H9 (cell line): ENCODE measurements at regions not wholly inside any gene's neighbourhood (a gene's known extent, or its start where the extent isn't known, plus 50 kb on each side); places are given as distances from the start of the nearest gene placed in this dataset.

Experiments
- DNase-seq: peaks from one replicate; pipeline ENCODE4 v3.0.0-alpha.2; 2017
- H2AFZ ChIP-seq: one replicate; pipeline ENCODE4 v1.6.1; 2013; ENCODE audit warnings: mild to moderate bottlenecking, low read length, control low read depth, moderate library complexity
- H2AK5ac ChIP-seq: 2 replicates; pipeline ENCODE4 v1.6.1; 2013; ENCODE audit warnings: low read length, control low read depth, mixed read lengths; ENCODE audit not compliant: insufficient read length
- H2BK120ac ChIP-seq: one replicate; pipeline ENCODE4 v1.6.1; 2013; ENCODE audit warnings: low read depth, mild to moderate bottlenecking, low read length, control low read depth, inconsistent platforms; ENCODE audit not compliant: poor library complexity, severe bottlenecking
- H2BK12ac ChIP-seq: 2 replicates; pipeline ENCODE4 v1.6.1; 2013; ENCODE audit warnings: low read length, control low read depth, mixed read lengths, low read depth; ENCODE audit not compliant: insufficient read length
- H2BK15ac ChIP-seq: 2 replicates; pipeline ENCODE4 v1.6.1; 2013; ENCODE audit warnings: low read depth, low read length, control low read depth
- H2BK20ac ChIP-seq: one replicate; pipeline ENCODE4 v1.6.1; 2013; ENCODE audit warnings: low read depth, mild to moderate bottlenecking, low read length, control low read depth, inconsistent platforms; ENCODE audit not compliant: poor library complexity, severe bottlenecking
- H2BK5ac ChIP-seq: 2 replicates; pipeline ENCODE4 v1.6.1; 2013; ENCODE audit warnings: low read length, control low read depth, mixed read lengths; ENCODE audit not compliant: insufficient read length
- H3K14ac ChIP-seq: 2 replicates; pipeline ENCODE4 v1.6.1; 2013; ENCODE audit warnings: low read length, control low read depth; ENCODE audit not compliant: insufficient read depth
- H3K18ac ChIP-seq: 2 replicates; pipeline ENCODE4 v1.6.1; 2013; ENCODE audit warnings: low read depth, mild to moderate bottlenecking, mixed read lengths, low read length, control low read depth; ENCODE audit not compliant: insufficient read length
- H3K23ac ChIP-seq: 2 replicates; pipeline ENCODE4 v1.6.1; 2013; ENCODE audit warnings: low read length, control low read depth, mixed read lengths, low read depth; ENCODE audit not compliant: insufficient read length
- H3K23me2 ChIP-seq: 2 replicates; pipeline ENCODE4 v1.6.1; 2013; ENCODE audit warnings: low read depth, mild to moderate bottlenecking, mixed read lengths, low read length, control low read depth; ENCODE audit not compliant: insufficient read length, poor library complexity, severe bottlenecking
- H3K27ac ChIP-seq: 2 replicates; pipeline ENCODE4 v1.5.1; 2013; ENCODE audit warnings: low read length, control low read depth, mixed read lengths, low read depth; ENCODE audit not compliant: insufficient read length
- H3K27me3 ChIP-seq: 2 replicates; pipeline ENCODE4 v1.6.1; 2013; ENCODE audit warnings: low read length, control low read depth, inconsistent platforms; ENCODE audit not compliant: insufficient read depth
- H3K4ac ChIP-seq: 2 replicates; pipeline ENCODE4 v1.6.1; 2013; ENCODE audit warnings: low read depth, mild to moderate bottlenecking, control low read depth, inconsistent platforms, low read length, moderate library complexity
- H3K4me1 ChIP-seq: 2 replicates; pipeline ENCODE4 v1.6.1; 2013; ENCODE audit warnings: low read length, control low read depth, inconsistent platforms; ENCODE audit not compliant: insufficient read depth
- H3K4me2 ChIP-seq: 2 replicates; pipeline ENCODE4 v1.6.1; 2013; ENCODE audit warnings: low read length, control low read depth, mixed read lengths; ENCODE audit not compliant: insufficient read length, insufficient read depth
- H3K56ac ChIP-seq: 2 replicates; pipeline ENCODE4 v1.6.1; 2013; ENCODE audit warnings: low read depth, mild to moderate bottlenecking, mixed read lengths, low read length, control low read depth; ENCODE audit not compliant: insufficient read length
- H3K79me1 ChIP-seq: 2 replicates; pipeline ENCODE4 v1.6.1; 2013; ENCODE audit warnings: low read depth, mild to moderate bottlenecking, moderate library complexity, low read length, control low read depth, inconsistent platforms; ENCODE audit not compliant: insufficient read depth, poor library complexity, severe bottlenecking
- H3K79me2 ChIP-seq: 2 replicates; pipeline ENCODE4 v1.6.1; 2013; ENCODE audit warnings: low read length, control low read depth, inconsistent platforms; ENCODE audit not compliant: insufficient read depth
- H3K9ac ChIP-seq: 2 replicates; pipeline ENCODE4 v1.6.1; 2013; ENCODE audit warnings: low read length, control low read depth, mixed read lengths; ENCODE audit not compliant: insufficient read length; ENCODE audit errors: extremely low read depth
- H3K9me3 ChIP-seq: one replicate; pipeline ENCODE4 v1.6.1; 2013; ENCODE audit warnings: low read depth, low read length, inconsistent platforms; ENCODE audit not compliant: control insufficient read depth
- H3T11ph ChIP-seq: one replicate; pipeline ENCODE4 v1.6.1; 2013; ENCODE audit warnings: mild to moderate bottlenecking, low read length, control low read depth, inconsistent platforms
- H4K20me1 ChIP-seq: one replicate; pipeline ENCODE4 v1.6.1; 2013; ENCODE audit not compliant: control insufficient read depth, insufficient read length, insufficient read depth
- H4K5ac ChIP-seq: 2 replicates; pipeline ENCODE4 v1.6.1; 2013; ENCODE audit warnings: low read depth, mild to moderate bottlenecking, mixed read lengths, low read length, control low read depth; ENCODE audit not compliant: insufficient read length
- H4K8ac ChIP-seq: replicated peaks from 2 replicates; pipeline ENCODE4 v1.6.1; 2013; ENCODE audit warnings: low read length, control low read depth, mixed read lengths, low read depth; ENCODE audit not compliant: insufficient read length
- H4K91ac ChIP-seq: 2 replicates; pipeline ENCODE4 v1.6.1; 2013; ENCODE audit warnings: low read depth, mild to moderate bottlenecking, moderate library complexity, mixed read lengths, low read length, control low read depth; ENCODE audit not compliant: insufficient read length
- H3K27ac Mint-ChIP-seq, 3 experiments: 2 replicates in 2 of 3; 3 replicates in 1 of 3; pipeline ENCODE4 v1.8.0; 2020 to 2021; ENCODE audit warnings: mixed read lengths in 3 of 3, mild to moderate bottlenecking in 1 of 3, moderate library complexity in 1 of 3
- H3K27me3 Mint-ChIP-seq: 2 replicates; pipeline ENCODE4 v1.8.0; 2021; ENCODE audit warnings: low read depth, mild to moderate bottlenecking, moderate library complexity, mixed read lengths
- H3K36me3 Mint-ChIP-seq, 3 experiments: 2 replicates in 2 of 3; 3 replicates in 1 of 3; pipeline ENCODE4 v1.8.0; 2020 to 2021; ENCODE audit warnings: low read depth in 3 of 3, mixed read lengths in 3 of 3; ENCODE audit not compliant: insufficient read depth in 1 of 3
- H3K4me1 Mint-ChIP-seq, 2 experiments: 2 replicates each; pipeline ENCODE4 v1.8.0; 2020; ENCODE audit warnings: mixed read lengths in 2 of 2
- H3K4me3 Mint-ChIP-seq, 2 experiments: 2 replicates in 1 of 2; 3 replicates in 1 of 2; pipeline ENCODE4 v1.8.0; 2020 to 2021; ENCODE audit warnings: mild to moderate bottlenecking in 2 of 2, mixed read lengths in 2 of 2, moderate library complexity in 1 of 2
- H3K9me3 Mint-ChIP-seq, 2 experiments: 2 replicates in 1 of 2; 3 replicates in 1 of 2; pipeline ENCODE4 v1.8.0; 2020; ENCODE audit warnings: mild to moderate bottlenecking in 2 of 2, mixed read lengths in 2 of 2, moderate library complexity in 1 of 2
- CTCF ChIP-seq: fragments of 200-600 bp; sonication (generic); conservative IDR thresholded peaks from 3 replicates; pipeline ENCODE4 v1.8.0; 2021; ENCODE audit warnings: antibody characterized with exemption, mild to moderate bottlenecking
- WGBS: extraction: QIAGEN DNeasy Blood & Tissue Kit; methylation state at CpG from one replicate; pipeline ENCODE4 v1.1.7; 2013; ENCODE audit warnings: missing lambda C conversion rate, low lambda C conversion rate, mixed read lengths; ENCODE audit not compliant: insufficient read length; ENCODE audit errors: extremely low coverage; 5-methylcytosine and 5-hydroxymethylcytosine counted together

GRCh38 chr5:33309536-33310345 is 131.0 kb upstream of the TARS1 start:
- DNase-seq, result no peak
- Histone ChIP-seq H2BK12ac (no peak overlapping the region), H3T11ph (no peak overlapping the region), H2BK15ac (no peak overlapping the region), H3K4ac (no peak overlapping the region), H3K4me2 (no peak overlapping the region), H2AFZ (no peak overlapping the region), H3K14ac (no peak overlapping the region), H4K8ac (no peak overlapping the region), H3K56ac (no peak overlapping the region), H2AK5ac (no peak overlapping the region), H4K5ac (no peak overlapping the region), H4K20me1 (no peaks in the 10 kb centered on the region), H3K27me3 (no peaks in the 10 kb centered on the region), H3K23me2 (no peaks in the 10 kb centered on the region), H3K9ac (no peak overlapping the region), H2BK5ac (no peak overlapping the region), H3K27ac (no peak overlapping the region), H3K4me1 (no peaks in the 10 kb centered on the region), H2BK20ac (no peak overlapping the region), H4K91ac (no peak overlapping the region), H2BK120ac (no peak overlapping the region), H3K9me3 (no peaks in the 10 kb centered on the region), H3K18ac (no peak overlapping the region), H3K79me2 (no peaks in the 10 kb centered on the region), H3K23ac (no peak overlapping the region), H3K79me1 (no peaks in the 10 kb centered on the region)
- WGBS, result no CpG with 5 or more reads among the region's 3 CpGs
- Mint-ChIP-seq H3K27me3 (no peaks in the 10 kb centered on the region; the same call in 1 of the 2 replicates), H3K27ac (no peak overlapping the region), H3K9me3 (no peaks in the 10 kb centered on the region), H3K36me3 (no peaks in the 10 kb centered on the region), H3K4me1 (no peaks in the 10 kb centered on the region), H3K4me3 (no peak overlapping the region)
- no peak for TF ChIP-seq CTCF
